Spleen (tissue), 7 donors: ENCODE measurements at regions not wholly inside any gene's neighbourhood (a gene's known extent, or its start where the extent isn't known, plus 50 kb on each side); places are given as distances from the start of the nearest gene placed in this dataset.

Source experiments
- POLR2A ChIP-seq, 3 donors: fragments of 450-650 bp; IDR thresholded peaks; one replicate each; pipeline ENCODE4 v1.5.1; 2017; ENCODE audit warnings: antibody characterized with exemption in 3 of 3, mild to moderate bottlenecking in 1 of 3
- POLR2AphosphoS5 ChIP-seq, 3 donors: sonication (generic); formaldehyde crosslinking; IDR thresholded peaks; one replicate each; pipeline ENCODE4 v1.5.1; 2017; ENCODE audit warnings: antibody characterized with exemption in 3 of 3
- TF ChIP-seq, protein P1 (sequence below), 11 experiments: fragments of 200-600 bp in 7 of 11; fragments of 450-650 bp in 4 of 11; sonication (generic) in 4 of 11; IDR thresholded peaks in 8 of 11; conservative IDR thresholded peaks in 3 of 11; 1 replicate in 7 of 11; 2 replicates in 4 of 11; pipeline versions ENCODE4 v1.4.0 to v1.8.0; 2016 to 2021; ENCODE audit warnings: antibody characterized with exemption in 11 of 11, inconsistent platforms in 4 of 11, mild to moderate bottlenecking in 1 of 11
- donor health status: DM: no; HTN: no; CAD: no; lungs with moderate emphysema.
- donor health status: DM: no; HTN: no; CAD: no.
- donor health status: DM: no; HTN: no; CAD: no.

DNA sequence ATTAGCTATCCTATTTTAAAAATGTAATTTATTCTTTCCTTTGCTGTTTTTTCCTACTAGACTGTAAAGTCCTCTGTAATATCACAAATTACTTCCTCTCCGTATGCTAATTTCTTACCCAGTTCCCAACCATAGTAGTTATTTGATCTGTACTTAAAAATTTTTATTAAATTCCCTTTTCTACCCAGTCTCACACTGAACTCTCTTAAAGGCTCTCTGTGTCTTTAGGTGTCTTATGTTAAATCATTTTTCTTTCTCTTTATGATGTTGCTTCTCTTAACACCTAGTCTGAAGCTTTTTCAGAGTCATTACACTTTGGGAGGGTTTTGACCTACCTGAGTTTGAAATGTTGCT, 378.6 kb downstream of the NSUN3 start:
- TF ChIP-seq, protein P1, sequence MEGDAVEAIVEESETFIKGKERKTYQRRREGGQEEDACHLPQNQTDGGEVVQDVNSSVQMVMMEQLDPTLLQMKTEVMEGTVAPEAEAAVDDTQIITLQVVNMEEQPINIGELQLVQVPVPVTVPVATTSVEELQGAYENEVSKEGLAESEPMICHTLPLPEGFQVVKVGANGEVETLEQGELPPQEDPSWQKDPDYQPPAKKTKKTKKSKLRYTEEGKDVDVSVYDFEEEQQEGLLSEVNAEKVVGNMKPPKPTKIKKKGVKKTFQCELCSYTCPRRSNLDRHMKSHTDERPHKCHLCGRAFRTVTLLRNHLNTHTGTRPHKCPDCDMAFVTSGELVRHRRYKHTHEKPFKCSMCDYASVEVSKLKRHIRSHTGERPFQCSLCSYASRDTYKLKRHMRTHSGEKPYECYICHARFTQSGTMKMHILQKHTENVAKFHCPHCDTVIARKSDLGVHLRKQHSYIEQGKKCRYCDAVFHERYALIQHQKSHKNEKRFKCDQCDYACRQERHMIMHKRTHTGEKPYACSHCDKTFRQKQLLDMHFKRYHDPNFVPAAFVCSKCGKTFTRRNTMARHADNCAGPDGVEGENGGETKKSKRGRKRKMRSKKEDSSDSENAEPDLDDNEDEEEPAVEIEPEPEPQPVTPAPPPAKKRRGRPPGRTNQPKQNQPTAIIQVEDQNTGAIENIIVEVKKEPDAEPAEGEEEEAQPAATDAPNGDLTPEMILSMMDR (IDR thresholded peaks at IDR 0.05 in 8 of 11, conservative IDR thresholded peaks at IDR 0.05 in 3 of 11), result no peak
- TF ChIP-seq POLR2AphosphoS5 (IDR thresholded peaks at IDR 0.05) (no peak), POLR2A (IDR thresholded peaks at IDR 0.05) (no peak)
